A673 (cell line): ENCODE measurements at regions not wholly inside any gene's neighbourhood (a gene's known extent, or its start where the extent isn't known, plus 50 kb on each side); places are given as distances from the start of the nearest gene placed in this dataset.

Experiments
- BruUV-seq: library from RNA; stranded (reverse); fragments of 400-500 nt; replicated peaks from 2 replicates; lab custom pipeline; 2021; lab: Mats Ljungman, UMichigan
- CTCF ChIA-PET: fragments of 300-600 bp; sonication (Branson Sonifier 250); formaldehyde crosslinking; loops from one replicate; lab custom pipeline; 2022; ENCODE audit warnings: antibody characterized with exemption; lab: Charles Lee
- POLR2A ChIA-PET: fragments of 300-600 bp; sonication (Branson Sonifier 250); formaldehyde crosslinking; loops from one replicate; lab custom pipeline; 2022; ENCODE audit warnings: antibody characterized with exemption; ENCODE audit not compliant: low non-redundant PET; lab: Charles Lee
- DNase-seq: peaks from one replicate; pipeline ENCODE4 v3.0.0-alpha.2; 2015; ENCODE audit warnings: low spot score
- H3K27ac ChIP-seq: fragments of 200-600 bp; sonication (generic); 2 replicates; pipeline ENCODE4 v1.5.1; 2016; ENCODE audit warnings: mixed run types, low read depth, mild to moderate bottlenecking, mixed read lengths, antibody characterized with exemption, low read length; ENCODE audit not compliant: poor library complexity, severe bottlenecking
- H3K27me3 ChIP-seq: fragments of 200-600 bp; sonication (generic); replicated peaks from 2 replicates; pipeline ENCODE4 v1.6.1; 2017; ENCODE audit warnings: mixed run types, low read depth, mild to moderate bottlenecking, mixed read lengths, antibody characterized with exemption, low read length; ENCODE audit not compliant: insufficient read depth, poor library complexity
- H3K36me3 ChIP-seq: fragments of 200-600 bp; sonication (generic); 2 replicates; pipeline ENCODE4 v1.6.1; 2016; ENCODE audit warnings: mixed run types, mild to moderate bottlenecking, mixed read lengths, antibody characterized with exemption, low read length; ENCODE audit not compliant: insufficient read depth, poor library complexity, severe bottlenecking
- H3K4me1 ChIP-seq: fragments of 200-600 bp; sonication (generic); 2 replicates; pipeline ENCODE4 v1.6.1; 2017; ENCODE audit warnings: mixed run types, mild to moderate bottlenecking, mixed read lengths, antibody characterized with exemption, low read length; ENCODE audit not compliant: insufficient read depth, poor library complexity, severe bottlenecking
- H3K4me3 ChIP-seq: fragments of 200-600 bp; sonication (generic); 2 replicates; pipeline ENCODE4 v1.5.1; 2016; ENCODE audit warnings: low read depth, mixed run types, mild to moderate bottlenecking, mixed read lengths, low read length; ENCODE audit not compliant: poor library complexity, severe bottlenecking
- H3K9me3 ChIP-seq: fragments of 200-600 bp; sonication (generic); 2 replicates; pipeline ENCODE4 v1.6.1; 2016; ENCODE audit warnings: mixed run types, low read depth, mild to moderate bottlenecking, mixed read lengths, antibody characterized with exemption, low read length; ENCODE audit not compliant: poor library complexity, severe bottlenecking
- CTCF ChIP-seq: fragments of 300-800, 200-600 bp; sonication (generic); conservative IDR thresholded peaks from 2 replicates; pipeline ENCODE4 v1.5.1; 2017; ENCODE audit warnings: low read depth, mild to moderate bottlenecking, antibody characterized with exemption, low read length, moderate library complexity, mixed read lengths
- EZH2 ChIP-seq: fragments of 200-600 bp; sonication (generic); IDR thresholded peaks from 2 replicates; pipeline ENCODE4 v1.6.1; 2017; ENCODE audit warnings: borderline replicate concordance, low read depth, mild to moderate bottlenecking, mixed read lengths, antibody characterized with exemption, low read length; ENCODE audit not compliant: poor library complexity, severe bottlenecking
- intact Hi-C: fragments of 100-400 bp; cut with micrococcal nuclease; formaldehyde crosslinking; loops from one replicate; pipeline ENCODE4 v1.10.0; 2022; ENCODE audit not compliant: unreplicated experiment

GRCh38 chr16:55221836-55222235 lies 102.2 kb upstream of the IRX6 start:
- CTCF ChIA-PET = no interaction called here
- POLR2A ChIA-PET = no interaction called here

GRCh38 chr16:55222486-55222885 lies 101.5 kb upstream of the IRX6 start:
- no peaks in the 10 kb centered on the region for H3K9me3 ChIP-seq
- TF ChIP-seq CTCF (no peak), EZH2 (no peak)
- no peaks in the 10 kb centered on the region for H3K36me3 ChIP-seq
- ChIA-PET POLR2A (no interaction called here), CTCF (no interaction called here)
- no peak for DNase-seq
- H3K4me3 ChIP-seq = no peak overlapping the region
- intact Hi-C loops = no loop called here
- H3K4me1 ChIP-seq = no peaks in the 10 kb centered on the region
- no TSS peak for BruUV-seq
- H3K27ac ChIP-seq = no peak overlapping the region
- H3K27me3 ChIP-seq = no peaks in the 10 kb centered on the region

More at GRCh38 chr16:55221836-55222235, 102.2 kb upstream of the IRX6 start:
- H3K9me3 ChIP-seq = no peaks in the 10 kb centered on the region
- H3K36me3 ChIP-seq = no peaks in the 10 kb centered on the region
- no peaks in the 10 kb centered on the region for H3K4me1 ChIP-seq
- H3K27ac ChIP-seq = no peak overlapping the region
- intact Hi-C loops = no loop called here
- TF ChIP-seq CTCF = no peak
- no peak for TF ChIP-seq EZH2
- DNase-seq = no peak
- no TSS peak for BruUV-seq
- H3K4me3 ChIP-seq = no peak overlapping the region
- H3K27me3 ChIP-seq = no peaks in the 10 kb centered on the region

GRCh38 chr16:55225972-55226542 lies 97.9 kb upstream of the IRX6 start:
- BruUV-seq = no TSS peak
- intact Hi-C loops = no loop called here
- no peaks in the 10 kb centered on the region for H3K36me3 ChIP-seq
- no peak for DNase-seq
- H3K27me3 ChIP-seq = peaks cover 23% of the 10 kb centered on the region
- H3K9me3 ChIP-seq = no peaks in the 10 kb centered on the region
- POLR2A ChIA-PET = no interaction called here
- TF ChIP-seq CTCF = no peak
- TF ChIP-seq EZH2 = no peak
- no peak overlapping the region for H3K27ac ChIP-seq
- H3K4me3 ChIP-seq = no peak overlapping the region
- CTCF ChIA-PET = no interaction called here
- no peaks in the 10 kb centered on the region for H3K4me1 ChIP-seq
